ENCODE measurements at regions not wholly inside any gene's neighbourhood (a gene's known extent, or its start where the extent isn't known, plus 50 kb on each side); places are given as distances from the start of the nearest gene placed in this dataset.

- TF ChIP-seq EP300 (IDR thresholded peaks at IDR 0.05) (no peak), POLR2A (IDR thresholded peaks at IDR 0.05) (no peak), CTCF (IDR thresholded peaks at IDR 0.05) (no peak), POLR2AphosphoS5 (IDR thresholded peaks at IDR 0.05) (no peak)
These were observed 102.5 kb upstream of the PNPT1 start for GRCh38 chr2:55796121-55796520.
